OCI-LY1 (cell line): ENCODE measurements at regions not wholly inside any gene's neighbourhood (a gene's known extent, or its start where the extent isn't known, plus 50 kb on each side); places are given as distances from the start of the nearest gene placed in this dataset.

Experiments used
- EZH2 ChIP-seq: fragments of 200-600 bp; sonication (generic), shearing (Covaris generic); IDR thresholded peaks from 2 replicates; pipeline ENCODE4 v1.8.0; 2017; ENCODE audit warnings: borderline replicate concordance, mixed run types, mild to moderate bottlenecking, antibody characterized with exemption, low read length, moderate library complexity, mixed read lengths
- TF ChIP-seq, protein P1 (sequence below): fragments of 200-600 bp; sonication (generic), shearing (Covaris generic); IDR thresholded peaks from 2 replicates; pipeline ENCODE4 v1.5.1; 2017; ENCODE audit warnings: mild to moderate bottlenecking, antibody characterized with exemption, low read length, moderate library complexity, mixed read lengths

GRCh38 chr11:127588431-127588830 lies 587.9 kb upstream of the KIRREL3 start:
- TF ChIP-seq, protein P1, sequence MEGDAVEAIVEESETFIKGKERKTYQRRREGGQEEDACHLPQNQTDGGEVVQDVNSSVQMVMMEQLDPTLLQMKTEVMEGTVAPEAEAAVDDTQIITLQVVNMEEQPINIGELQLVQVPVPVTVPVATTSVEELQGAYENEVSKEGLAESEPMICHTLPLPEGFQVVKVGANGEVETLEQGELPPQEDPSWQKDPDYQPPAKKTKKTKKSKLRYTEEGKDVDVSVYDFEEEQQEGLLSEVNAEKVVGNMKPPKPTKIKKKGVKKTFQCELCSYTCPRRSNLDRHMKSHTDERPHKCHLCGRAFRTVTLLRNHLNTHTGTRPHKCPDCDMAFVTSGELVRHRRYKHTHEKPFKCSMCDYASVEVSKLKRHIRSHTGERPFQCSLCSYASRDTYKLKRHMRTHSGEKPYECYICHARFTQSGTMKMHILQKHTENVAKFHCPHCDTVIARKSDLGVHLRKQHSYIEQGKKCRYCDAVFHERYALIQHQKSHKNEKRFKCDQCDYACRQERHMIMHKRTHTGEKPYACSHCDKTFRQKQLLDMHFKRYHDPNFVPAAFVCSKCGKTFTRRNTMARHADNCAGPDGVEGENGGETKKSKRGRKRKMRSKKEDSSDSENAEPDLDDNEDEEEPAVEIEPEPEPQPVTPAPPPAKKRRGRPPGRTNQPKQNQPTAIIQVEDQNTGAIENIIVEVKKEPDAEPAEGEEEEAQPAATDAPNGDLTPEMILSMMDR: no peak
- TF ChIP-seq EZH2: no peak
